ENCODE measurements at regions not wholly inside any gene's neighbourhood (a gene's known extent, or its start where the extent isn't known, plus 50 kb on each side); places are given as distances from the start of the nearest gene placed in this dataset.
"Not testable (repeated sequence)": the region's sequence is repeated elsewhere in the genome, so short reads cannot be mapped to it uniquely, and the experiment has no call there.

GRCh38 chr5:106277540-106278096, 1393.1 kb downstream of the EFNA5 start:
- DNase-seq = no peak

- no peak for DNase-seq
Measured at GRCh38 chr5:106269252-106269843, 1401.4 kb downstream of the EFNA5 start.

- DNase-seq = no peak
Measured at GRCh38 chr5:106267256-106267655, 1403.5 kb downstream of the EFNA5 start.

DNA sequence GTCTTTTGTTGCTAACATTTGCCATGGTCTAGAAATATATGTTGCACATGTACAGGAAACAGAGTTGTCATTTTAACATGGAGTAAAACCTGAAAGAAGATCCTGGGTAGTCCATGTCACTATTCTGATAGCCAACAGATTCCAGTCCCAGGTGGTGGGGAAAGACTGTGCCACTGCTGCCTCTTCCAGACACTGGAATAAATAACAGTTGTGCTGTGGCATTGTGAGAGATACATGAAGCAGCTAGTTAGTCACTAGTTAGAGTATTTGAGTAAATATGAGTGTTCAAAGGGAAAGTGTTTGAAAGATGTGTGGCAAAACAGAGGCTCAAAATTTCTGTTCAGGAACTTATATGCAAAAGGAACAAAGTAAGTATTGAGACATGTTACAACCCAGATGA, 1408.3 kb downstream of the EFNA5 start:
- no peak for DNase-seq

DNA sequence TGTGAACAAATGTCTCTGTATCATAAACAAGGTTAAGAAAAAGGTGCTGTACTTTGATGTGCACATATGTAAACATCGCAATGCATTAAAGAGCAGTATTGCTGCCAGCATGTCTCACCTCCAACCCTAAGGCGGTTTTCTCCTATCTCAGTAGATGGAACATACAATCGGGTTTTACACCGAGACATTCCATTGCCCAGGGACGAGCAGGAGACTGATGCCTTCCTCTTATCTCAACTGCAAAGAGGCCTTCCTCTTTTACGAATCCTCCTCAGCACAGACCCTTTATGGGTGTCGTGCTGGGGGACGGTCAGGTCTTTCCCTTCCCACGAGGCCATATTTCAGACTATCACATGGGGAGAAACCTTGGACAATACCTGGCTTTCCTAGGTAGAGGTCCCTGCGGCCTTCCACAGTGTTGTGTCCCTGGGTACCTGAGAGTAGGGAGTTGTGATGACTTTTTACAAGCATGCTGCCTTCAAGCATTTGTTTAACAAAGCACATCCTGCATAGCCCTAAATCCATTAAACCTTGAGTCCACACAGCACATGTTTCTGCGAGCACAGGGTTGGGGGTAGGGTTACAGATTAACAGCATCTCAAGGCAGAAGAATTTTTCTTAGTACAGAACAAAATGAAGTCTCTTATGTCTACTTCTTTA, 1411.2 kb downstream of the EFNA5 start:
- not testable (repeated sequence) for DNase-seq

DNA sequence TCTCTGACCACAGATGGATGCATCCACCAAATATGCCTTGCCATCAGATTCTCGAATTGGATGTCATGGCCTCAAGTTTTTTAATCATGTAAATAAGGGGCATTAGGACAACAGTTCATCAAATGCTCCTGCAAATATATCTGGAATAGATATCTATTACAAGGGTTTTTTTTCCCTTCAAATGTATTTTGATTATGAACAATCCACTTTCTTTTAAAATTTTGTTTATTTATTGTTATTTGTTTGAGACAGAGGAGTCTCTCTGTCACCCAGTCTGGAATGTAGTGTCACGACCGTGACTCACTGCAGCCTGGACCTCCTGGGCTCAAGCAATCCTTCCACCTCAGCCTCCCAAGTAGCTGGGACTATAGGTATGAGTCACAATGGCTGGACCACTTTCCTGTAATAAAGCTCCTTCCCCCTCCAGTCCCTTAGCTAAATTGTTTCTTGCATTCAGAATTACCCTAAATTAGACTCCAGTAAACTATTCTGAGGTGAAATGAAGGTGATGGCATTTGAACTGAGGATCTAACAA, 1412.1 kb downstream of the EFNA5 start:
- DNase-seq = no peak

DNA sequence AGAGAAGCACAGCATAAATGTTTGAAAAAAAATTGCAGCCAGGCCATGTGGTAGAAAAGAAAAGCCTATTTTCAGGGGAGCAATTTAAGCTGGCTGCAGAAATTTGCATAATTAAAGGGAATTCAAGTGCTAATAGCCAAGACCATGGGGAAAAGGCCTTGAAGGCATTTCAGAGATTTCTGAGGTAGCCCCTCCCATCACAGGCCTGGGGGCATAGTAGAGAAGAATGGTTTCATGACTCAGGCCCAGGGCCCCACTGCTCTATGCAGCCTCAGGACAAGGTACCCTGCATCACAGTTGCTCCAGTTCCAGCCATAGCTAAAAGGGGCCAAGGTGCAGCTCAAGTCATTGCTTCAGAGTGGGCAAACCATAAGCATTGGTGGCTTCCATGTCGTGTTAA, 1416.0 kb downstream of the EFNA5 start:
- no peak for DNase-seq

DNA sequence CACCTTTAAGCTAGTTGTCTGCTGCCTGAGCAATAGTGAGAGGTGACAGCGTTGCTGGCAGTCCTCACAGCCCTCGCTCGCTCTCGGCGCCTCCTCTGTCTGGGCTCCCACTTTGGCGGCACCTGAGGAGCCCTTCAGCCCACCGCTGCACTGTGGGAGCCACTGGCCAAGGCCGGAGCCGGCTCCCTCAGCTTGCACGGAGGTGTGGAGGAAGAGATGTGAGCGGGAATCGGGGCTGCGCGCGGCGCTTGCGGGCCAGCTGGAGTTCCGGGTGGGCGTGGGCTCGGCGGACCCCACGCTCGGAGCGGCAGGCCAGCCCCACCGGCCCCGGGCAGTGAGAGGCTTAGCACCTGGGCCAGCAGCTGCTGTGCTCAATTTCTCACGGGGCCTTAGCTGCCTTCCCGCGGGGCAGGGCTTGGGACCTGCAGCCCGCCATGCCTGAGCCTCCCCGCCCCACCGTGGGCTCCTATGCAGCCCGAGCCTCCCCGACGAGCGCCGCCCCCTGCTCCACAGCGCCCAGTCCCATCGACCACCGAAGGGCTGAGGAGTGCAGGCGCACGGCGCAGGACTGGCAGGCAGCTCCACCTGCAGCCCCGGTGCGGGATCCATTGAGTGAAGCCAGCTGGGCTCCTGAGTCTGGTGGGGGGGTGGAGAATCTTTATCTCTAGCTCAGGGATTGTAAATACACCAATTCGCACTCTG, 1424.5 kb downstream of the EFNA5 start:
- not testable (repeated sequence) for DNase-seq

DNA sequence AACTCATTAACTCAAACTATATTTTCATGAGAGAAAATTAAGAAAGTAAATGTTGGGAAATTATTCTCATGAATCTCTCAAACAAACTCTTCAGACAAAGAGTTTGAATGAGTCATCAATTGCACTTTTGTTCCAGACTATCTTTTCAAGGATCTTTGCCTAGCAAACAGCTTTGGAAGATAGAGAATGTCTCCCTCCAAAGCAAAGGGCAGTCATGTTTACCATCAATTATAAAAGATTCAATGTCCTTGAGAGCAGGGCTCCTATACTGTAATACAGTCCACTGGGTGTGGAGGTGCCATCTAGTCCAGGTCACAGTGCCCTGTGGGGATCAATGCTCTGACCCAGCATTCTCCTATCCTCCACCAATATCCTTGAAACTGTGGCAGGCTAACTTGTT, 1429.3 kb downstream of the EFNA5 start:
- DNase-seq = no peak

DNA sequence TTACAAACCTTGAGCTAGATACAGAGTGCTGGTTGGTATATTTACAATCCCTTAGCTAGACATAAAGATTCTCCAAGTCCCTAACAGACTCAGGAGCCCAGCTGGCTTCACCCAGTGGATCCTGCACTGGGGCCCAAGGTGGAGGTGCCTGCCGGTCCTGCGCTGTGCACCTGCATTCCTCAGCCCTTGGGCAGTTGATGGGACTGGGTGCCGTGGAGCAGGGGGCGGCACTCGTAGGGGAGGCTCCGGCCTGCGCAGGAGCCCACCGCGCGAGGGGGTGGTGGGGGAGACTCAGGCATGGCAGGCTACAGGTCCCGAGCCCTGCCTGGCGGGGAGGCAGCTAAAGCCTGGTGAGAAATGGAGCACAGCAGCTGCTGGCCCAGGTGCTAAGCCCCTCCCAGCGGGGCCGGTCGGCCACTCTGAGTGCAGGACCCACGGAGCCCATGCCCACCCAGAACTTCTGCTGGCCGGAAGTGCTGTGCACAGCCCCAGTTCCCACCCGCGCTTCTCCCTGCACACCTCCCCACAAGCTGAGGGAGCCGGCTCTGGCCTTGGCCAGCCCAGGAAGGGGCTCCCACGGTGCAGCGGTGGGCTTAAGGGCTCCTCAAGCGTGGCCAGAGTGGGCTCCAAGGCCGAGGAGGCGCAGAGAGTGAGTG, 1464.7 kb downstream of the EFNA5 start:
- DNase-seq = no peak

DNA sequence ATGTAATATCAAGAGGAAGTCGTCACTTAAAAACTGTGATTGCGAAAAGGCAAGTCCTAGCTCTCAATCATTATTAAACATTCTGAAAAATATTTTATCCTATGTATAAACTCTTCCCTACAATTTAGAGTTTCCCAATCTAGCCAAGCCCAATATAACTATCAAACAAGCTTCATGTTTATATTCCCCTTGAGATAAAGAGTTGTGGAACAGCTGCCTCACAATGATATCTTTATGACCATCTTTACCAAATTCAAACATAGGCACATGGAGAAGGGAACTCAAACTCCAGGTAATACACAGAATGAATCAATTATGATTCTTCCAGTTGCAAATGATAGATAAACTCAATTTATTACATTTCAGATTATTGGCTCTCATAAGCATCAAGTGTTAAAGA, 1468.7 kb downstream of the EFNA5 start:
- no peak for DNase-seq

GRCh38 chr5:106200971-106201370, 1469.8 kb downstream of the EFNA5 start:
- no peak for DNase-seq

- DNase-seq = no peak
Measured at GRCh38 chr5:106195679-106196474, 1474.9 kb downstream of the EFNA5 start.

DNA sequence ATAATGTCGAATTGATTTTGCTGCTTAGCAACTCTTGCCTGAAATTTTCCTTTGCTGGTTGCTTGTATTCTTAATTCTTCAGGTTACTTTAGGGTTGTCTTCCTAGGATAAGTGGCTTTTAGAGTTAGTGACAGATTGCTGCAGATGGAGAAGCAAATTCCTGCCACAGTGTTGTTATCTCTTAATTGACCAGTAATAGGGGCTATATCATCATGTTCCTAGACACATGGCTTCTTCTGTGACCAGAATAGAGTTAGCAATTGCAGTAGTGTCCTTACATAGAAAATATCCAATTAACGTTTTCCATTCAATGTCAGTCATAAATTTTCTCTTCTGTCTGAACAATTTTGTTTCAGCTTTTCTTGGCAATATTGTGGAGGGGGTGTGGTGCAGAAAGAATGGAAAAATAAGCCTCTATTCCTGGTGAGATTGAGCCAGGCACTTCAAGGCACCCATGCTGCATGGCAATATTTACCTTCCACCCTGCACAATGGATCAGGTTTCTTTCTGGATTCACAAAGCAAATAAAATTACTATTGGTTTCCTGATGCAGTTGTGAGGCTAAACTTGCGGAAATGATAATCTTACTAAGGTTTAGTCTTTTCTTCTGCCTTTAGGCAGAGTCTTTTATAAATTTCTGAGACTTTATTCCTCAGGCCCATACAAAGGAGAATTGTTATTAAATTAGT, 1481.5 kb downstream of the EFNA5 start:
- DNase-seq = no peak

GRCh38 chr5:106185661-106186081, 1485.1 kb downstream of the EFNA5 start:
- DNase-seq = no peak

GRCh38 chr5:106174903-106175302, 1495.8 kb downstream of the EFNA5 start:
- no peak for DNase-seq

DNA sequence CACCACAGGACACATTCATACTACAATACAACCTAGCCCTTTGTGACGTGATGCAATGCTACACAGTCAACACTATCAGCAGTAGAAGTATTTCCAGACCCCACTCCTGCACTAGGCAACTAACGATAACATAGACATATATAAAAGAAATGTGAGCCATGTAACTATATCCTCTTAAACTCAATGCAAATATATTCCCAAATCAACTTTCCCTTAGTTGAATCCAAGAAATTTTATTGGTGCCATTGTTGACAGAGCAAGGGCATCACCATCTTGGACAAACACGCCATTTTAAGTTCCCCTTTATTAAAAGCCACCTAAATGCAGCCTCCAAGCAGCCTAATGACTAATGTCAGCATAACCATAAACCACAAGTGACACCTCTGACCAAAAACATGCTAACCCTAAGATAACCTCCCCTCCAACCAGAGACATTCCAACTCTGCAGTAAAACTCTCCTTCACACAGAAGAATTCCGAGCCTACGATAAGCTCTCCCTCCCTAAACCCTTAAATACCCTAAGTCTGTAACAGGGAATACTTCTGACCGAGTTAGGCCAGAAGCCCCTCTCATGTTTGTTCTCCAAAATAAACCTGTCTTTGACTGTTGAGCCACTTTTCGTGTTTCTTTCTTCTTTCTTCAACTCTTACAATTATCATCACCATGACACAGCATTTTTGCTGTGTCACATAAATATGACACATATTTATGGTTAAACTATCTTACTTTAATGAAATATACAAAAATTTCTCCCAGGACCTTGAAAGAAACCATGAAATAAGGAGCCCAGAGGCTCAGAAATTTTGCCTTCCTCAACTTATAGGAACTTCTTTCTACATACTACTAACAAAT, 1497.8 kb downstream of the EFNA5 start:
- no peak for DNase-seq

DNA sequence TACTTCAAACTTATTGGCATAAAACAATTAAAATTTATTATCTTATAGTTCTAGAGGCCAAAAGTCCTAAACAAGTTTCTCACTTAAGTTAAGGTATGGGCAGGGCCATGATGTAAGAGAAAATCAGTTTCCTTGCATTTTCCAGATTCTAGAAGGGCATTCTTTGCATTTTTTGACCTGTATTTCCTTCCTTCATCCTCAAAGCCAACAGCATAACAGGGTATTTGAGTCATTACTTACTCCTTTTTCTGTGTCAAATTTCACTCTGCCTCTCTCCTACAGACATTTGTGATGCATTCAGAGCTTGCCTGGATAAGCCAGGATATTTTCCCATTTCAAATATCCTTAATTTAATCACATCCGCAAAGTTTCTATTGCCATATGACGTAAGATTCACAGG, 1499.0 kb downstream of the EFNA5 start:
- no peak for DNase-seq

- DNase-seq = no peak
Measured at GRCh38 chr5:106171132-106171531, 1499.6 kb downstream of the EFNA5 start.

DNA sequence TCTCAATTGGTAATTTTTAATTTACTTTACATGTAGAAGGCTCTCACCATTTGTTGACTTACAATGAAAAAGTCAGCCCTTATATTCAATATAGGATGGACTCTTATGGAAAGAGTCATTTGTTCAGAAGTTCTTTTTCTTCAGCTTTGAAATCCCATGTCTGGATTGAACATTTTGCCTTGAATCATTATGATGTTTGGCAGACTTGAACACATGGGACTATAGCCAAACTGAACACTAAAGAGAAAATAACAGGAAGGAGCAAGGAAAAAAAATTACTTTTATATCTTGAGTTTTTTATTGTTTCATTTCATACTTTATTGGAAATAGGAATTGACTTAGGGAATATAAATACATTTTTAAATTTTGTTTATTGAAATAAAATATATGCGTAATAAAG, 1503.0 kb downstream of the EFNA5 start:
- no peak for DNase-seq

DNA sequence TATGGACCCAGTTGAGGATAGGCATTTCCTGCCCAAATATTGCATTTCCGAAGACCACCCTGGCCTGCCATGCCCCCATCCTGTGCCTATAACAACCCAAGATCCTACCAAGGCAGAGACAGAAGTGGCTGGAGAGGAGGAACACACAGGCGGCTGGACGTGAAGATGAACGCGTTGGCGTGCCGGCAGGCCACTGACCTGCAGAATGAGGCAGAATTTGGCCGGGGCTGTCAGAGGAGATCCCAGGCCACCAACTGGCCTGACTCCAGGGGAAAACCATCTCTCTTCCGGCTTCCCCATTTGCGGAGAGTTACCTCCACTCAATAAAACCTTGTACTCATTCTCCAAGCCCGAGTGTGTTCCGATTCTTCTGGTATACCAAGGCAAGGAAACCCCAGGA, 1507.5 kb downstream of the EFNA5 start:
- DNase-seq = no peak

Measured in CD4-positive, alpha-beta T cell treated with Interleukin-4 for 4 hours (primary cell).